AG10803 (cell line): ENCODE measurements at regions not wholly inside any gene's neighbourhood (a gene's known extent, or its start where the extent isn't known, plus 50 kb on each side); places are given as distances from the start of the nearest gene placed in this dataset.
"Not testable (repeated sequence)": the region's sequence is repeated elsewhere in the genome, so short reads cannot be mapped to it uniquely, and the experiment has no call there.

Source experiments
- DNase-seq: peaks from one replicate; pipeline ENCODE4 v3.0.0; 2010; ENCODE audit warnings: low read depth
- H3K4me3 ChIP-seq: 2 replicates; pipeline ENCODE4 v1.5.1; 2011; ENCODE audit warnings: mild to moderate bottlenecking, low read length, control low read depth
- CTCF ChIP-seq: conservative IDR thresholded peaks from 2 replicates; pipeline ENCODE4 v1.5.1; 2011; ENCODE audit warnings: mild to moderate bottlenecking, low read length, control low read depth, inconsistent platforms

- DNase-seq, result no peak
- TF ChIP-seq CTCF, result no peak
- H3K4me3 ChIP-seq, result no peak overlapping the region
Measured at GRCh38 chr4:85050736-85051135, 84.2 kb upstream of the WDFY3 start.

- DNase-seq, result no peak
- no peak overlapping the region for H3K4me3 ChIP-seq
- no peak for TF ChIP-seq CTCF
Measured at GRCh38 chr4:85051526-85051925, 85.0 kb upstream of the WDFY3 start.

- DNase-seq, H3K4me3 ChIP-seq: not testable (repeated sequence)
Measured at GRCh38 chr4:85054925-85055324, 88.4 kb upstream of the WDFY3 start.

- no peak for TF ChIP-seq CTCF
Measured at GRCh38 chr4:85058551-85058950, 92.1 kb upstream of the WDFY3 start.

GRCh38 chr4:85061974-85062373 is 95.5 kb upstream of the WDFY3 start:
- DNase-seq, result no peak
- H3K4me3 ChIP-seq, result no peak overlapping the region
- TF ChIP-seq CTCF, result no peak

More at GRCh38 chr4:85058551-85058950, 92.1 kb upstream of the WDFY3 start:
- DNase-seq, result no peak
- no peak overlapping the region for H3K4me3 ChIP-seq

- no peak overlapping the region for H3K4me3 ChIP-seq
- TF ChIP-seq CTCF, result no peak
- no peak for DNase-seq
Measured at GRCh38 chr4:85062466-85062865, 96.0 kb upstream of the WDFY3 start.

GRCh38 chr4:85067342-85067741 is 100.9 kb upstream of the WDFY3 start:
- no peak for DNase-seq
- H3K4me3 ChIP-seq, result no peak overlapping the region
- no peak for TF ChIP-seq CTCF

GRCh38 chr4:85078016-85078415 is 111.5 kb upstream of the WDFY3 start:
- TF ChIP-seq CTCF, result no peak
- no peak overlapping the region for H3K4me3 ChIP-seq
- no peak for DNase-seq
